ENCODE measurements at regions not wholly inside any gene's neighbourhood (a gene's known extent, or its start where the extent isn't known, plus 50 kb on each side); places are given as distances from the start of the nearest gene placed in this dataset.

GRCh38 chr6:121660277-121660676, 224.8 kb downstream of the GJA1 start:
- Histone ChIP-seq H3K36me3 (ENCODE audit: insufficient read depth, low read length) (no peaks in the 10 kb centered on the region), H3K4me3 (ENCODE audit: low read length, poor library complexity, severe bottlenecking) (no peak overlapping the region), H3K9me2 (replicated peaks; ENCODE audit: low read depth, low read length) (no peaks in the 10 kb centered on the region), H3K4me2 (ENCODE audit: low read depth, low read length, poor library complexity, severe bottlenecking) (no peak overlapping the region), H3K27me3 (ENCODE audit: insufficient read depth, low read length, poor library complexity, severe bottlenecking) (no peaks in the 10 kb centered on the region), H3K9me3 (ENCODE audit: insufficient read depth, low read depth, low read length) (no peaks in the 10 kb centered on the region), H3K79me2 (ENCODE audit: insufficient read depth, low read length) (no peaks in the 10 kb centered on the region), H2AFZ (ENCODE audit: low read length) (0 out of 2 replicates have a peak overlapping the region, but pooled peaks have one; percentile 7), H4K20me1 (ENCODE audit: insufficient read depth, low read length, poor library complexity, severe bottlenecking) (no peaks in the 10 kb centered on the region), H3K9ac (ENCODE audit: low read depth, low read length, poor library complexity, severe bottlenecking) (no peak overlapping the region), H3F3A (ENCODE audit: low read depth) (no peaks in the 10 kb centered on the region), H3K4me1 (ENCODE audit: insufficient read depth, low read length, poor library complexity, severe bottlenecking) (peaks cover 6% of the 10 kb centered on the region)
- TF ChIP-seq EZH2phosphoT487 (IDR thresholded peaks at IDR 0.05; ENCODE audit: borderline replicate concordance) = no peak

- H3K79me2 ChIP-seq (ENCODE audit: insufficient read depth, low read length) = no peaks in the 10 kb centered on the region
- H4K20me1 ChIP-seq (ENCODE audit: insufficient read depth, low read length, poor library complexity, severe bottlenecking) = no peaks in the 10 kb centered on the region
- H3K27me3 ChIP-seq (ENCODE audit: insufficient read depth, low read length, poor library complexity, severe bottlenecking) = no peaks in the 10 kb centered on the region
- TF ChIP-seq EZH2phosphoT487 (IDR thresholded peaks at IDR 0.05; ENCODE audit: borderline replicate concordance) (no peak), CTCF (conservative IDR thresholded peaks at IDR 0.05; ENCODE audit: low read length) (no peak)
- no peaks in the 10 kb centered on the region for H3K36me3 ChIP-seq (ENCODE audit: insufficient read depth, low read length)
- H3K4me1 ChIP-seq (ENCODE audit: insufficient read depth, low read length, poor library complexity, severe bottlenecking) = peaks cover 4% of the 10 kb centered on the region
- no peaks in the 10 kb centered on the region for H3K9me3 ChIP-seq (ENCODE audit: insufficient read depth, low read depth, low read length)
- H3K4me3 ChIP-seq (ENCODE audit: low read length, poor library complexity, severe bottlenecking) = no peak overlapping the region
- H3K4me2 ChIP-seq (ENCODE audit: low read depth, low read length, poor library complexity, severe bottlenecking) = no peak overlapping the region
- H3K9me2 ChIP-seq (replicated peaks; ENCODE audit: low read depth, low read length) = no peaks in the 10 kb centered on the region
- no peak overlapping the region for H3K9ac ChIP-seq (ENCODE audit: low read depth, low read length, poor library complexity, severe bottlenecking)
- H3F3A ChIP-seq (ENCODE audit: low read depth) = no peaks in the 10 kb centered on the region
- H2AFZ ChIP-seq (ENCODE audit: low read length) = no peak overlapping the region
Measured at GRCh38 chr6:121663292-121663810, 227.9 kb downstream of the GJA1 start.

DNA sequence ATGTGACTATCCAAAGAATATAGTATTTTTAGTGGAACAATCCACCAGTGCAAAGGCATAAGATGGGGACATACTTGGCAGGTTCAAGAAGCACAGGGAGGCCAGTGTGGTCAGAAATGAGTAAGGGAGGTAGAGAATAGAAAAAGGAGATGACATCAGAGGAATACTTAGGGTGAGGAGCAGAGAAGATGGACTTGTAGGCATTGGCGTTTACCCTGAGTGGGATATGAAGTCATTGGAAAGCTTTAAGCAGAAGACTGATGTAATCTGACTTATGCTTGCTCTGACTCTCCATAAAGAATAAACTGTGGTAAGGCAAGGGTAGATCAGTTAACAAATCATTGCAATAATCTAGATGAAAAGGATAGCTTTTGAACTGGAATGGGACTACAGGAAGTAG, 228.7 kb downstream of the GJA1 start:
- H3K4me2 ChIP-seq (ENCODE audit: low read depth, low read length, poor library complexity, severe bottlenecking) = no peak overlapping the region
- no peaks in the 10 kb centered on the region for H3K79me2 ChIP-seq (ENCODE audit: insufficient read depth, low read length)
- H3K9ac ChIP-seq (ENCODE audit: low read depth, low read length, poor library complexity, severe bottlenecking) = no peak overlapping the region
- no peak for TF ChIP-seq CTCF (conservative IDR thresholded peaks at IDR 0.05; ENCODE audit: low read length)
- TF ChIP-seq EZH2phosphoT487 (IDR thresholded peaks at IDR 0.05; ENCODE audit: borderline replicate concordance) = no peak
- no peaks in the 10 kb centered on the region for H3K9me2 ChIP-seq (replicated peaks; ENCODE audit: low read depth, low read length)
- H2AFZ ChIP-seq (ENCODE audit: low read length) = no peak overlapping the region
- H3K4me1 ChIP-seq (ENCODE audit: insufficient read depth, low read length, poor library complexity, severe bottlenecking) = peaks cover 4% of the 10 kb centered on the region
- no peaks in the 10 kb centered on the region for H3F3A ChIP-seq (ENCODE audit: low read depth)
- H3K9me3 ChIP-seq (ENCODE audit: insufficient read depth, low read depth, low read length) = no peaks in the 10 kb centered on the region
- H3K36me3 ChIP-seq (ENCODE audit: insufficient read depth, low read length) = no peaks in the 10 kb centered on the region
- no peaks in the 10 kb centered on the region for H4K20me1 ChIP-seq (ENCODE audit: insufficient read depth, low read length, poor library complexity, severe bottlenecking)
- H3K27me3 ChIP-seq (ENCODE audit: insufficient read depth, low read length, poor library complexity, severe bottlenecking) = no peaks in the 10 kb centered on the region
- H3K4me3 ChIP-seq (ENCODE audit: low read length, poor library complexity, severe bottlenecking) = no peak overlapping the region

GRCh38 chr6:121666814-121667213, 231.4 kb downstream of the GJA1 start:
- no peaks in the 10 kb centered on the region for H3F3A ChIP-seq (ENCODE audit: low read depth)
- no peak overlapping the region for H3K9ac ChIP-seq (ENCODE audit: low read depth, low read length, poor library complexity, severe bottlenecking)
- TF ChIP-seq CTCF (conservative IDR thresholded peaks at IDR 0.05; ENCODE audit: low read length) (no peak), EZH2phosphoT487 (IDR thresholded peaks at IDR 0.05; ENCODE audit: borderline replicate concordance) (no peak)
- no peaks in the 10 kb centered on the region for H3K9me2 ChIP-seq (replicated peaks; ENCODE audit: low read depth, low read length)
- H2AFZ ChIP-seq (ENCODE audit: low read length) = no peak overlapping the region
- peaks cover 4% of the 10 kb centered on the region for H3K4me1 ChIP-seq (ENCODE audit: insufficient read depth, low read length, poor library complexity, severe bottlenecking)
- H3K79me2 ChIP-seq (ENCODE audit: insufficient read depth, low read length) = no peaks in the 10 kb centered on the region
- no peaks in the 10 kb centered on the region for H3K9me3 ChIP-seq (ENCODE audit: insufficient read depth, low read depth, low read length)
- H3K4me3 ChIP-seq (ENCODE audit: low read length, poor library complexity, severe bottlenecking) = no peak overlapping the region
- H3K36me3 ChIP-seq (ENCODE audit: insufficient read depth, low read length) = no peaks in the 10 kb centered on the region
- H4K20me1 ChIP-seq (ENCODE audit: insufficient read depth, low read length, poor library complexity, severe bottlenecking) = no peaks in the 10 kb centered on the region
- no peak overlapping the region for H3K4me2 ChIP-seq (ENCODE audit: low read depth, low read length, poor library complexity, severe bottlenecking)
- no peaks in the 10 kb centered on the region for H3K27me3 ChIP-seq (ENCODE audit: insufficient read depth, low read length, poor library complexity, severe bottlenecking)

All from Loucy (cell line).